Ascending aorta (tissue), 2 donors: ENCODE measurements at regions not wholly inside any gene's neighbourhood (a gene's known extent, or its start where the extent isn't known, plus 50 kb on each side); places are given as distances from the start of the nearest gene placed in this dataset.
"Not testable (repeated sequence)": the region's sequence is repeated elsewhere in the genome, so short reads cannot be mapped to it uniquely, and the experiment has no call there.

Experiments
- DNase-seq, 2 donors: peaks; one replicate each; pipeline ENCODE4 v3.0.0-alpha.2; 2019; ENCODE audit warnings: low spot score in 2 of 2
- H3K27ac ChIP-seq, 2 donors: fragments of 200-600 bp; sonication (generic); one replicate each; pipeline ENCODE4 v1.5.1; 2016 to 2017; ENCODE audit warnings: mild to moderate bottlenecking in 1 of 2
- H3K27me3 ChIP-seq: fragments of 200-600 bp; sonication (generic); one replicate; pipeline ENCODE4 v1.5.1; 2017
- H3K36me3 ChIP-seq, 2 donors: fragments of 200-600 bp; sonication (generic); one replicate each; pipeline ENCODE4 v1.5.1; 2016
- H3K4me1 ChIP-seq, 2 donors: fragments of 200-600 bp; sonication (generic); one replicate each; pipeline ENCODE4 v1.5.1; 2016 to 2017; ENCODE audit warnings: mild to moderate bottlenecking in 1 of 2
- H3K4me3 ChIP-seq, 2 donors: fragments of 200-600 bp; sonication (generic); one replicate each; pipeline ENCODE4 v1.5.1; 2016 to 2017; ENCODE audit warnings: mild to moderate bottlenecking in 1 of 2
- H3K9me3 ChIP-seq, 2 donors: fragments of 200-600 bp; sonication (generic); one replicate each; pipeline ENCODE4 v1.5.1; 2016
- intact Hi-C: fragments of 100-400 bp; cut with DNase I; formaldehyde crosslinking; loops from one replicate; pipeline ENCODE4 v1.15.1; 2023
- TF ChIP-seq, protein P1 (sequence below), 3 experiments: fragments of 200-600 bp in 2 of 3; fragments of 450-650 bp in 1 of 3; sonication (generic) in 2 of 3; IDR thresholded peaks; one replicate each; pipeline ENCODE4 v1.5.1; 2016 to 2019; ENCODE audit warnings: antibody characterized with exemption in 3 of 3, mild to moderate bottlenecking in 1 of 3, moderate library complexity in 1 of 3

DNA sequence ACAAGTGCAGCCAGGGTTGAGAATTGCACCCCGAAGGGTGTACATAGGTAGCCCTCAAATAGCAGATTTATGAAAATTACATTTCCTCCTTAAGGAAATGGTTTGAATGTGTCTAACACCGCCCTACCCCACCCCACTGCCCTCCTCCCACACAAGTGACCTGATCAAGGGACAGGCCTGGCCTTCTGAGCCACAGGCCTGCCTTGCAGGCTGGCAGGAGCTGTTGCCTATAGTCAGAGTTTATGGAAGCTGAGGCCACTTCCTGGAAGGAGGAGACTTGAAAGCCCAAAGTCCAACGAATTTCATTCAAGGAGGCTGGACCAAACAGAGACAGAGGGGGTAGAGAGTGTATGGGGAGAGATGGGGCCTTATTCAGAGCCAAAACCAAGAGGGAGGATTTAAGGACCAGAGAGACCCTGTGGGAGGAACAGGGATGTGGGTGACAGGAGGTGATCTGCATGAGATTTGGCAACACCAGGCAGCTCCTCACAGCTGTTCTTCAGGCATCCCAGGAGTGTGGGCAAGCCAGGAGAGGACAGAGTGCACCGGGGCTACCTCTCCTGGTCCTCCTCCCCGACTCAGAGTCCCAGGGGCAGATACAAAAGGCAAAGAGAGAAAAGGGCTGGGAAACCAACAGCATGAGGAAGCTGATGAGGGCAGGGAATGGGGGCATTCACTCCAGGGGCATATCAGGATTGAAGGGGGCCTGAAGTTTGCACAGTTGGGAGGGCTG is 100.4 kb upstream of the HES1 start:
- intact Hi-C loops, result no loop called here
- no peaks in the 10 kb centered on the region for H3K9me3 ChIP-seq
- no peak overlapping the region for H3K4me3 ChIP-seq
- no peak for DNase-seq
- no peaks in the 10 kb centered on the region for H3K4me1 ChIP-seq
- H3K27me3 ChIP-seq, result no peaks in the 10 kb centered on the region
- H3K27ac ChIP-seq, result no peak overlapping the region
- H3K36me3 ChIP-seq, result no peaks in the 10 kb centered on the region
- TF ChIP-seq, protein P1, sequence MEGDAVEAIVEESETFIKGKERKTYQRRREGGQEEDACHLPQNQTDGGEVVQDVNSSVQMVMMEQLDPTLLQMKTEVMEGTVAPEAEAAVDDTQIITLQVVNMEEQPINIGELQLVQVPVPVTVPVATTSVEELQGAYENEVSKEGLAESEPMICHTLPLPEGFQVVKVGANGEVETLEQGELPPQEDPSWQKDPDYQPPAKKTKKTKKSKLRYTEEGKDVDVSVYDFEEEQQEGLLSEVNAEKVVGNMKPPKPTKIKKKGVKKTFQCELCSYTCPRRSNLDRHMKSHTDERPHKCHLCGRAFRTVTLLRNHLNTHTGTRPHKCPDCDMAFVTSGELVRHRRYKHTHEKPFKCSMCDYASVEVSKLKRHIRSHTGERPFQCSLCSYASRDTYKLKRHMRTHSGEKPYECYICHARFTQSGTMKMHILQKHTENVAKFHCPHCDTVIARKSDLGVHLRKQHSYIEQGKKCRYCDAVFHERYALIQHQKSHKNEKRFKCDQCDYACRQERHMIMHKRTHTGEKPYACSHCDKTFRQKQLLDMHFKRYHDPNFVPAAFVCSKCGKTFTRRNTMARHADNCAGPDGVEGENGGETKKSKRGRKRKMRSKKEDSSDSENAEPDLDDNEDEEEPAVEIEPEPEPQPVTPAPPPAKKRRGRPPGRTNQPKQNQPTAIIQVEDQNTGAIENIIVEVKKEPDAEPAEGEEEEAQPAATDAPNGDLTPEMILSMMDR (IDR thresholded peaks at IDR 0.05), result no peak

GRCh38 chr3:194036842-194037241 is 99.1 kb upstream of the HES1 start:
- DNase-seq, result no peak
- Histone ChIP-seq H3K4me1 (no peaks in the 10 kb centered on the region), H3K4me3 (no peak overlapping the region), H3K36me3 (no peaks in the 10 kb centered on the region), H3K27me3 (no peaks in the 10 kb centered on the region), H3K9me3 (no peaks in the 10 kb centered on the region), H3K27ac (no peak overlapping the region)
- intact Hi-C loops, result no loop called here
- TF ChIP-seq, protein P1 (IDR thresholded peaks at IDR 0.05), result no peak

- H3K4me1 ChIP-seq, intact Hi-C loops, H3K36me3 ChIP-seq, H3K27ac ChIP-seq, H3K27me3 ChIP-seq, H3K9me3 ChIP-seq, H3K4me3 ChIP-seq, DNase-seq: not testable (repeated sequence)
Measured at GRCh38 chr3:194038346-194038745, 97.6 kb upstream of the HES1 start.

DNA sequence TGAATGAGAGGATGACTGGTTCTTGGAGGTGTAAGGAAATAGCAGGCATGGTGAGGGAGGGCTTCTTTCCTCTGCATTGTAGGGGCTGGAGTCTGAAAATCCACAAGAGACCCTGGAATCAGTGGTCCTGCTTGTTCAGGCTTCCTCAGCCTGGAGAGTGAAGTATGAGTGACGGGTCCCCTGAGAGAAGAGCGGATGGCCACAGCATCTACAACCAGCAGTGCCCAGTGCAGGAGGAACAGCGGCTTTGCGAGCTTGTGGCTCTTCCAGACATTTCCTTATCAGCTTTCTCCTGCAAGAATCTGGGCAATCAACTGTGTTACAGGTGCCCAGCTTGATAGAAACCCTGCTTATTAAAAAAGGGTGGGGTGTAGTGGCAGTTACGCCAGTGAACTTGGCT is 97.0 kb upstream of the HES1 start:
- no peaks in the 10 kb centered on the region for H3K27me3 ChIP-seq
- no peaks in the 10 kb centered on the region for H3K9me3 ChIP-seq
- no peaks in the 10 kb centered on the region for H3K36me3 ChIP-seq
- no peaks in the 10 kb centered on the region for H3K4me1 ChIP-seq
- intact Hi-C loops, result no loop called here
- H3K4me3 ChIP-seq, result no peak overlapping the region
- no peak for DNase-seq
- TF ChIP-seq, protein P1 (IDR thresholded peaks at IDR 0.05), result no peak
- H3K27ac ChIP-seq, result no peak overlapping the region

DNA sequence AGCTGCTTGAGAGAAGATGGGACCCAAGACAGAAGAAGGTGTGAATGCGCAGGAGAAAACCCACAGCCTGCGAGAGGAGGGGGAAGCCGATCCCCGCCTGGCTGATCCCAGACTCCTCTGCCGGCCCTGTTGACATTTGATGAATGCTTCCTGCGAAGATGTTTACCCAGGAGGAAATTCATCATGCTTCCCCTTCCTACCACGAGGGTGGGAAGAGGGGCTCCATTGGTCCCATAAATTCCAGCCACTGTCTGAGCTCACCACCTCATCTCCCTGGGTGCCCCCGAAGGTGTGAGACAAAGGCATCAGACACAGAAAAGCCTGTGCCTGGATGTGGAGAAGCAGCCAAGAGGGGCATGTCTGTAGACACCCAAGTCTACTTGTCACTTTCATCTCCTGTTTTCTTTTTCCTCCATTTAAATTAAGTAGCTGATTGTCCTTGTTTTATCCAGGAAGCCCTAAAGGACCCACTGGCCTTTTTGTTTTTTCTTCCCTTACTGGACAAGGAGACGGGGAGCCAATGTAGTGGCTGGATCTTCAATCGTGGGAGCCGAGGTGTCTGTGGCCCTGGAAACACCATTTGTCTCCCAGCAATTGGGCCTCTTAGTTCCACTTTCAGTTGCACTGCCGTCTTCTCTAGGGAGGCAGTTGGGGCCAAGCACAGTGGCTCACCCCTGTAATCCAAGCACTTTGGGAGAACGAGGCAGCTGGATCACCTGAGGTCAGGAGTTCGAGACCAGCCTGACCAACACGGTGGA is 95.3 kb upstream of the HES1 start:
- TF ChIP-seq, protein P1 (IDR thresholded peaks at IDR 0.05), result no peak
- H3K36me3 ChIP-seq, result no peaks in the 10 kb centered on the region
- H3K4me1 ChIP-seq, result no peaks in the 10 kb centered on the region
- H3K4me3 ChIP-seq, result no peak overlapping the region
- DNase-seq, result no peak
- intact Hi-C loops, result no loop called here
- no peaks in the 10 kb centered on the region for H3K27me3 ChIP-seq
- no peaks in the 10 kb centered on the region for H3K9me3 ChIP-seq
- H3K27ac ChIP-seq, result no peak overlapping the region

DNA sequence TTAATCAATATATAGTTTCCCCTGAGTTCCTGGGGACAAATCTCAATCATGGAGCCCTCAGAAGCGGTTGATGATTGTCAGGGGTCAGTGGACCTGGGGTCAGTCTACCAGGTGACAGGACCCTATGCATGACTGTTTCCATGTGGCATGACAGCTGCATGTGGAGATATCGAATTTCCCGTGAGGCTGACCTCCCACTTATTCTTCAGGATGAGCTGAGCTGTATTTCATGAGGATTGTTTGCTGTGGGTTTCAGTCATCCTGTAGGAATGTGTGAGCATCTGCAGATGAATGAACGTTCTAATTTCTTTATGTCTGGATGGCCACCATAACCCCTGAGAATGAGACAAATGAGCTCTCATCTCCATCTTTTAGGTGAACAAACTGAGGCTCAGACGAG is 93.0 kb upstream of the HES1 start:
- no peak for DNase-seq
- intact Hi-C loops, result no loop called here
- Histone ChIP-seq H3K9me3 (no peaks in the 10 kb centered on the region), H3K36me3 (no peaks in the 10 kb centered on the region), H3K27ac (no peak overlapping the region), H3K27me3 (no peaks in the 10 kb centered on the region), H3K4me3 (no peak overlapping the region), H3K4me1 (no peaks in the 10 kb centered on the region)
- TF ChIP-seq, protein P1 (IDR thresholded peaks at IDR 0.05), result no peak
